ENCODE measurements at regions not wholly inside any gene's neighbourhood (a gene's known extent, or its start where the extent isn't known, plus 50 kb on each side); places are given as distances from the start of the nearest gene placed in this dataset.

DNA sequence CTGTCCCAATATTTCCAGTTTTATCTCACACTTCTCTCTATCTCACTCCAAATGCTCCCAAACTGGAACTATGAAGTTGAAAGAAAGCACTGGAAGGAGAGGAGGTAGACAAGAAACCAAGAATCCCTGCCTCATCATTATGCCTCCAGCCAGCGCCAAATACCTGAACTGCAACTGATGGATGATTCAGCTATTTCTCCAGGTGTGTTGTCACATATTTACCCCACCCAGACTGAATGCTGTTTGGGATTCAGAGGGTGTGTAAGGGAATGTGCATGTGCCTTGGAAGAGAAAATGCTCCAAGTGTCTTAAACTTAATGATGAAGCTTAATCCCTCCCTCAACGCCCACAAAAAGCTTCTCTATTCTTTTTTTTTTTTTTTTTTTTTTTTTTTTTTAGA is 269.5 kb upstream of the ATP11B start:
- TF ChIP-seq POLR2AphosphoS5 (IDR thresholded peaks at IDR 0.05) (no peak), POLR2A (IDR thresholded peaks at IDR 0.05) (no peak)
- TF ChIP-seq, protein P1, sequence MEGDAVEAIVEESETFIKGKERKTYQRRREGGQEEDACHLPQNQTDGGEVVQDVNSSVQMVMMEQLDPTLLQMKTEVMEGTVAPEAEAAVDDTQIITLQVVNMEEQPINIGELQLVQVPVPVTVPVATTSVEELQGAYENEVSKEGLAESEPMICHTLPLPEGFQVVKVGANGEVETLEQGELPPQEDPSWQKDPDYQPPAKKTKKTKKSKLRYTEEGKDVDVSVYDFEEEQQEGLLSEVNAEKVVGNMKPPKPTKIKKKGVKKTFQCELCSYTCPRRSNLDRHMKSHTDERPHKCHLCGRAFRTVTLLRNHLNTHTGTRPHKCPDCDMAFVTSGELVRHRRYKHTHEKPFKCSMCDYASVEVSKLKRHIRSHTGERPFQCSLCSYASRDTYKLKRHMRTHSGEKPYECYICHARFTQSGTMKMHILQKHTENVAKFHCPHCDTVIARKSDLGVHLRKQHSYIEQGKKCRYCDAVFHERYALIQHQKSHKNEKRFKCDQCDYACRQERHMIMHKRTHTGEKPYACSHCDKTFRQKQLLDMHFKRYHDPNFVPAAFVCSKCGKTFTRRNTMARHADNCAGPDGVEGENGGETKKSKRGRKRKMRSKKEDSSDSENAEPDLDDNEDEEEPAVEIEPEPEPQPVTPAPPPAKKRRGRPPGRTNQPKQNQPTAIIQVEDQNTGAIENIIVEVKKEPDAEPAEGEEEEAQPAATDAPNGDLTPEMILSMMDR (IDR thresholded peaks at IDR 0.05) = no peak

Data from prostate gland (tissue), 2 donors.